ENCODE measurements at regions not wholly inside any gene's neighbourhood (a gene's known extent, or its start where the extent isn't known, plus 50 kb on each side); places are given as distances from the start of the nearest gene placed in this dataset.
"Not testable (repeated sequence)": the region's sequence is repeated elsewhere in the genome, so short reads cannot be mapped to it uniquely, and the experiment has no call there.

DNA sequence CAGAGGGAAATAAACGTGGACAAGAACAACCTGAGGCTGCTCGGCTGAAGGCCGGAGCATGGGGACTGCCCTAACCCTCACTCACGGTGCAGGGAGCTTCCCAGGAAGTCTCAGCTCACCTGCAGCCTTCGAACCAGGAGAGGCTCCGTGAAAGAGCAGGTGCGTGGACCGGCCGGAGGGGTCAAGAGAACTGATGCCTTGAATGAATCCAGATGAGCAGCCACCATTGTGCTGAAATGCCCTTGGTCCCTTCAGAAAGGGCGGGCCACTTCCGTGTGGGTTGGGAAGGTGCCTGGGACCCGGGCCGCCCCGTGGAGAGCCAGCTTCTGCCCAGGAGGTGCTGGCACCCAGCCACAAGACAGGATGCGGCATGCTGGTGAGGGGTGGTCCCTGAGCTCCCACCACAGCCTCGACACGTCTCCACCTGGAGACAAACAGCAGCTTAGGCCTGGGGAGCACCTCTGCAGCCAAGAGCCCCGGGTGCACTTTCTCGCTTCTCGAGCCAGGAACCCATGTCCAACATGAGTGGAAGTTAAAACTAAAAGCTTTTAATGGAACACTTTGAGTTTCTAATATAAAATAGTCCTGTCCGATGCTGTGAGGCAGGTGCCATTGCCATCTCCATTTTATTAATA is 83.5 kb downstream of the TTLL2 start:
- DNase-seq: no peak

DNA sequence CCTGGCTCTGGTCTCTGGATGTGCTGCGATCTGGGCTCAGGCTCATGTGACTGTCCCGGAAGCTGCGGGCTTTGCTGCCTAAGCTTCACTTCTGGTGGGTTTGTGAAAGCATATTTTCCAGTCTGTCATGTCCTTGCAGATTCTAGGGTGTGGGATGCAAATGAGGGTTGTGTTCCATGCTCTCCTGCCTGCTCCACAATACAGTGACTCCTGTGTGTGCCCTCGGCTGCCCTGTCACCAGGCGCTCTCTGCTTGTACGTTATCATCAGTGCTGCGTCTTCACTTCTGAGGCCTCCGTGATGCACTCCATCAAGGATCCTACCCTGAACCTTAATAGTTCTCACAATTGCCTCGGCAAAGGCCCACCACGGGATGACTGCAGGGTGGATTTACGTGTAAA is 84.2 kb downstream of the TTLL2 start:
- no peak for DNase-seq

DNA sequence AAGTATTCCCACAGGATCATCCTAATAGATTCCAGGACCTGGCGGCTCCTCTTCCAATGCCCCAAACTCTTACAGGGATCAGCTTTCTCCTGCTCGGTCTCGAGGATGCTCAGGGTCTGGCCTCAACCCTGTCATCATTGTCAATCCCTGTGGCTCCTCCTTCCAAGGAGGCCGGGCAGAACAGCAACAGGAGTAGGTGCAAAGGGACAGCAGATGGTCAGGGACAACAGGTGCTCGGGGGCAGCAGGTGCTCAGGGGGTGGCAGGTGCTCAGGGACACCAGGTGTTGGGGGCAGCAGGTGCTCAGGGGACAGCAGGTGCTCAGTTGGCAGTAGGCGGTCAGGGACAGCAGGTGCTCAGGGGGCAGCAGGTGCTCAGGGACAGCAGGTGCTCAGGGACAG is 84.8 kb downstream of the TTLL2 start:
- DNase-seq: no peak

DNA sequence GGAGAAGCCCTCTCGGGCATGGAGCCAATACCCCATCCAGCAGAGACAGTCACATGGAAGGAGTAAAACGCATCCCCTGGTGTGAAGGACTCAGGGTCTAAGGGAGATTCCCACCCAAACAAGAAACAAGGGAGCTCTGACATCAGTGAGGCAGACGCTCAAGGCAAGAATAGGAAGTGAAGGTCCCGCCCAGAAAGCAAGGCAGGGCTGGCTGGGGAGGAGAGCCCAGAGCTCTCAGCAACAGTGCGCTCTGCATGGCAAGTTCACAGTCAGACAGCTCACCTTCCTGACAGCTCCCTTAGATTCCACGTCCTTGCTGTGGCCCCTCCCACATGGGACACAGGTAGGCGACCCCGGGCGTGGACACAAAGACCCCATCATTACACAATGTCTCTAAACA is 85.6 kb downstream of the TTLL2 start:
- no peak for DNase-seq

DNA sequence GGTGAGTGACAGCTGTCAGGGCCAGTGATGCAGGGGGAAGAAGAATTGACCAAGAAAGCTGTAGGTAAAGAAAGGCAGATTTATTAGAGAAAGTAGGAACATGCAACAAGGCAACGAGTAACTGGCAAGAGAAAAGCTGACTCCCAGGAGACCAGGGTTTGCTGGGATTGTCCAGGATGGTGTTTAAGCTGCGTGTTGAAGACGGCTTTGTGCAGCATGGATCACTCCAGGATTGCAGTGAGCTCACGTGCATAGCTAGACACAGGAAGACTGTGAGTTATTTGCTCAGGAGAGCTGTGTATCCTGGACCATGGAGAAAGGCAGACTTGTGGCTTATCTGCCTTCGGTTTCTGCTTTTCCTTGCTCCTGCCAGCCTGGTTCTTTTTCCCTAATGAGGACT is 87.6 kb downstream of the TTLL2 start:
- no peak for DNase-seq

DNA sequence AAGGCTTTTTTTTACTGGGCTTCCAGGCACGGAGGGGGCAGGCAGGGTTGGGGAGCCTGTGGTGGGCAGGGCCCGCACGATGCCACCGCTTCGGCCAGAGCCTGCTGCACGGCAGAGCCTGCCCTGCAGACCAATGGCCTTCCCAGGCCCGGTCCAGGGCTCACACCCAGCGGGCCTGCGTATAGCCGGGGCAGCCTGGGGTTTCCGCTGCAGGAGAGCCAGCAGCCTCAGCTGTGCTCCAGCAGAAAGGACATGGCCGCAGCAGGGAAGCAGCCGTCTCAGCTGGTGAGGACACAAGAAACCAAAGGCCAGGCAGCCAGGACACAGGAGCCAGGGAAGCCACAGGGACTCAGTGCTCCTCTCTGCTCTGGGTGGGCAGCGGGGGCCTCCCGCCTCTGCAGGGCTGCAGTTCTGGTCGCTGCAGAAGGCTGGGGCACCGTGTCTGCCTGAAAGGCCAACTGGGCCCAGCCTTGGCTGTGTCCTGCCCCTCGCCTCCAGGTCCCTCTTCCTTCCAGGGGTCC is 90.6 kb downstream of the TTLL2 start:
- no peak for DNase-seq

DNA sequence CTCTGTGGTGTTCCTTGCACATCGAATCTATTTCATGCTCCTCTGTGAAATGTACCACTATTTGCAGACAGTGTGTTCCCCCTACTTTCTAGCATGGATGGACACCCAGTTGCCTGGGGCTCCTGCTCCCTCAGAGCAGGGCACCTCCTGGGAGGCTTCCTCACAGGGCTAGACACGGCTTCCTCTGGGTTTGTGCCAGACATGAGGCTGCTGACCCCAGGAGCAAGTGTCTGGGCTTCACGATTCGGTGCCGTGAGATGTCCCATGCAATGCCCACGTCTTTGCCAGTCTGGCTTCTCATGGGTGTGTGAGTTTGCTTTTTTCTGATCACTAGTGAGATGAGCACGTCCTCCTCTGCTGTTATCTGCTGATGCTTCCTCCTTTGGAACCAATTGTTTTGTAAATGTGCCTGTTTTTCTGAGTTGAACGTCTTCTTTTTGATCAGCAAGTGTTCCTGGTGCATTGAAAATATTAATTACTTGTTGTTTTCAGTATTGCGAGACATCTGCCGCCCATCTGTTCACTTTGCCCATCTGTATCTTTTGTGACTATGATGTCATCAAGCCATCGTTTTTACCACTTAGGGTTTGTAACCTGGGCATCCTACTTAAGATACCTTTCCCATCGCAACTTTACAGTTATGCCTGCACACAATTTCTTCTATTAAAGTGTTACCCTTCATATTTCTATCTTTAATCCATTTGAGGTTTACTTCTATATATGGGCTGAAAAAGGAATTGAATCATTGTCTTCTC is 92.0 kb downstream of the TTLL2 start:
- DNase-seq: no peak

DNA sequence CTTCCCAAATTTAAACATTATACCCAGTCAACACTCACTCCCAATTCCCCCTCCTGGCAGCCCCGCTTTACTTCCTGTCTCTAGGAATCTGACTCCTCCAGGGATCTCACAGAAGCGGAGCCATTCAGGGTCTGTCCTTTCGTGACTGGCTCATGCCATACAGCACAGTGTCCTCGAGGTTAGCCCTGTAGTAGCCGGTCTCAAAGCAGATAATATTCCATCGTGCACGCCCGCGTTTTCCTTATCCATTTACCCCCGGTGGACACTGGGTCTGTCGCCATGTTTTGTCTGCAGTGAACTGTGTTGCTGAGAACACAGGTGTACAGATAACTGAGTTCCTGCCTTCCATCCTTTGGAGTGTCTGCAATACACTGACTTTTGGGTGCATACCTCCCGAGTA is 95.3 kb downstream of the TTLL2 start:
- no peak for DNase-seq

DNA sequence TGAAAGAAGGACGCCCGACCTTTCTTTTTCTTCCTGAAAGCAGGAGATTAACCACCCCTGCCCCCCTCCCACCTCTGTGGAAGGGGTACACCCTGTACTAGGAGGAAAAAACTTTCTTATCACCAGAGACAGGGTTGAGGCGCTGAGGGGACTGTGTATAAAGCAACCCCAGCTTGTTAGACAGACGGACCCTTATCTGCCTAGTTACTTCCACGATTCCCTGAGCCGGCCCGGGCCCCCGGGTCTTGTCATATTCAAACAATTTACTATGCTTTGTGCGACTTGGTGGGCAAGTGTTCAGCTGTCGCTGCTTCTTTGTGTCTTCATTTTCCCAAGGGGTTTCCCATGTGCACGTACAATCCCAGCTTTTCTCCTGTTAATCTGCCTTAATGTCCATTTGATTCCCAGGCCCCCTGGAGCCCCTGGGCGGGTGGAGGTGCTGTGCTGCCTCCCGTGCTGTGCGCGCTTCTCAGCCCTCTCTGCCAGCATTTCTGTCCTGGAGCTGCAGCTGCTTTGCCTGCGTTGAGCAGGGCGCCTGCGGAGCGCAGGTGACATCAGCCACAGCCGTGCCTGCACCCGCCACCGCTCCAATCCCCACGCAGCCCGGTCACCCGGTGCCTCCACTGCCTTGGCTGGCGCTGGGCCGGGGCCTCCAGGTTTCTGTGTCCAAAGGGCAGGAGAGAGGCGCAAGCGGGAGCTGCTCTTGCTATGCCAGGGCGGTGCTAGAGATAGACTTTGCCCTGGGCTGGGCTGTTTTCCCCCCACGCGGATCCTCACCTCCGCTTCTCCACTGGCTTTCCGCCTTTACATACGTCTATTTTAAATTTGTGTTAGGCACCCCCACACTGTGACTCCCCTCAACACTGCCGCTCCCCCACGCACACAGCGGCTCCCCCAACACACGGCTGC is 96.2 kb downstream of the TTLL2 start:
- no peak for DNase-seq

DNA sequence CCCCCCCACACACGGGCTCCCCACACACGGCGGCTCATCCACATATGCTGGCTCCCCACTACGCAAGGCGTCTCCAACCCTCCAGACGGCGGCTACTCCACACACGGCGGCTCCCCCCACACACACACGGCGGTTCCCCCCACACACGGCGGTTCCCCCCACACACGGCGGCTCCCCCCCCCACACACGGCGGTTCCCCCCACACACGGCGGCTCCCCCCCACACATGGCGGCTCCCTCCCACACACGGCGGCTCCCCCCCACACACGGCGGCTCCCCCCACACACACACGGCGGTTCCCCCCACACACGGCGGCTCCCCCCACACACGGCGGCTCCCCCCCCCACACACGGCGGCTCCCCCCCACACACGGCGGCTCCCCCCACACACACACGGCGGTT is 97.1 kb downstream of the TTLL2 start:
- DNase-seq: not testable (repeated sequence)

DNA sequence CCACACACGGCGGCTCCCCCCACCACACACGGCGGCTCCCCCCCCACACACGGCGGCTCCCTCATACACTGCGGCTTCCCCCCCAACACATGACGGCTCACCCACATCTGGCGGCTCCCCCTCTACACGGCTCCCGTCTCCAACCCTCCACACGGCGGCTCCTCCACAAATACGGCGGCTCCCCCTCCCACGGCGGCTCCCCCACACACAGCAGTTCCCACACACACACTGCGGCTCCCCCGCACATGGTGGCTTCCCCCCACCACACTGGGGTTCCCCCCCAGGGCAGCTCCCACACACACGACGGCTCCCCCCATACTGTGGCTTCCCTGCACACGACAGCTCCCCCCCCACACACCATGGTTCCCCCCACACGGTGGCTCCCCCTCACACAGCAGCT is 98.0 kb downstream of the TTLL2 start:
- no peak for DNase-seq

DNA sequence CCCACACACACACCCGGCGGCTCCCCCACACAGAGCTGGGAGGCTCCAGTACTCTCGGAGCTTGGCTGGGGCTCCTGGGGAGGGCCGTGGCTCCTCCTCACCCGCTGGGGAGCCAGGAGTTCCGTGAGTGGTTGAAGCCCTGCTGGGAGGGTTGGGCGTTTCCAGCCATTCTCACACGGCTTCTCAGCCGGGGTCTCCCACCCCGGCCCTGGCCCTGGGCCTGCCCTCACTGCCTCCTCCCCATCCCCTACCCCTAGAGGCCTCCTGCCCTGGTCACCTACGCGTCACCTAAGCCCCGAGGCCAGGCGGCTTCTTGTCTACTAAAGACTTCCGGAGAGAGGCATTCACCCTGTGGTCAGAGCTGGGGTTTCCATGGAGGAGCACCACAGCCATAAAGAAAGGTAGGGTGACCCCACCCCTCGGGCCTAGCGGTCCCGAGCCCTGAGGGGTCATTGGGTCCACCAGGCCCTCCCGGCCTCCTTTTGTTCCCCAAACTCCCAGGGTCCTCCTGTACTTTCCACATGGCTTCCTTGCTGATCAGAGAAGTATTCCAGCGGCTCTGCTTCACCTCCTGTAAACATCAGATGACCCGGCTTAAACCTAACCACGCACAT is 99.3 kb downstream of the TTLL2 start:
- DNase-seq: no peak

DNA sequence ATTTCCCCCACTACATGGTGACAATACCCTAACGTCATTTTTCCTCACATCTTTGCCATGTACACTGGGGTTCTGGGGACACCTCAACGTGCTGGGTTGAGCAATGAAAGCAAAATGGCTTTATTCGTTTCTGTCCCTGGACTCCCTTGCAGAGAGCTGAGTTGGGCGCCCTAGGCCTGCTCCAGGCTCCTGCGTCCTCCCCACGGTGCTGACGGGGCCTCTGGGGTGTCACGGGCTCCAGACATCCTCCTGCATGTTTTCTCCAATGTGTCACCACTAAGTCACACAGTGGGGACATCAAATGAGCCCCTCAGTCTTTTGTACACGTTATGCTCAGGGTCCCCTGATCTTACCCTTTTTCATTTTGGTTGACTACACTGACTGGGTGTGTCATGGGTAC is 99.8 kb downstream of the TTLL2 start:
- DNase-seq: no peak

DNA sequence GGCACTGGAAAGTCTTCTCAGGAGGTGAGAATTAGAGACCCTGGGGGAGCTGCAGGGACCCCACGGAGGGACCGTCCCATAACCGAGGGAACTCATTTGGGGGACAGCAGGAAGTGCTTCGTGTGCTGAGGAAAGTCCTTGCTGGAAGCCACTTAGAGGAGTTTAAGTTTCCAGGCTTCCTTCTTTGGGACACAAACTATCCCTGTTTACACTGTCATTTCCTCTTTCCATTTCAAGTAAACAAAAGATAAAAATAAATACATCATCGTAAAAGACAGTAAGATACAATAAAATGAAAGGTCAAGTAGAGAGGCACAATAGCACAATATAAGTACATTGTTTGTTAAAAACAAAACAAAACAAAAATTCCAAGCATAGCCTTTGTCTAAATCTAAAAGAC is 101.2 kb downstream of the TTLL2 start:
- no peak for DNase-seq

DNA sequence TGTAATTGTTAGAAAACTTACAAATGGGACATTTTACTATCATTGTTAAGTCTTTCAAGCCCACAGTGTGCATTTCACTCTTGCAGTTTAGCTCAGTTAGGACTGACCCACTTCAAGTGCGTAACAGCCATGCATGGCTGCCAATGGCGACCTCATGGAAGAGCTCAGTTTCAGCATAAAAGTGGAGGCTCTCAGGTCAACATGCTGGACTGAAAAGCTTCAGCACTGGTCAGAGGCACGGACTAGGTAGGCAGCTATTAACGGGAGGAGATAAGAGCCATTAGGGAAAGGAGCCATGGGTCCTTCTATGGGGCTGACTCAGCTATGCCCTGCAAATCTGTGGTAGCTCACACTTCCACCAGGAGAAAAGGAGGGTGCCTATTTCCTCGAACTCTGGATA is 101.8 kb downstream of the TTLL2 start:
- DNase-seq: no peak

DNA sequence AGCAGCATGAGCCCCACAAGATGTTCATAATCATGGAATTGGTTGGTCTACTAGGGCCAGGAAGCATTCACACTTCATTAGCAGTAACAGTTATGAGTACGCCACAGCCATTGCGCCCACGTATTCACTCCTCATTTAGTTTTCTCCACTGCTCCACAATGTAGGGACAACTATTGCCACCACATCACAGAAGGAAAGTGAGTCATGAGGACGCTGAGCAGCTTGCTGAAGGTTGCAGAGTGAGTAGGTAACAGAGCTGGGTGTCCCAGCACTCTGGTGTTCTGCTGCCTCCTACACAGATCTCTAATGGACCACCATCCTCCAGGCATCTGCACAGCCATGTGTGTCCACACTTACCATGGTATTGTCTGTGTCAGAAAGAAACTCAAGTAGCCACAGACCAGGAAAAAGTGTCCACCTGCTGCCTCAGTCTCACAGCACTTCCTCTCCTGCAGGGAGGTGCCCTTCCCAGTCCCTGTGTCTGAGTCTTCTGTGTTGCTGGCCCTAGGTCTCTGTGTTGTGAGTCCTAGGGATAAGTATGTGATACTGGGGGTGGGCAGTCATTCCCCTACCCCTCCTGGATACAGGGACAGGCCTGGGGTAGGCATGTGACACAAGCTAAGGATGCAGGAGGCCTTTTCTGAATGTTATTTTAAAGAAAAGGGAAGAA is 103.9 kb downstream of the TTLL2 start:
- DNase-seq: no peak

DNA sequence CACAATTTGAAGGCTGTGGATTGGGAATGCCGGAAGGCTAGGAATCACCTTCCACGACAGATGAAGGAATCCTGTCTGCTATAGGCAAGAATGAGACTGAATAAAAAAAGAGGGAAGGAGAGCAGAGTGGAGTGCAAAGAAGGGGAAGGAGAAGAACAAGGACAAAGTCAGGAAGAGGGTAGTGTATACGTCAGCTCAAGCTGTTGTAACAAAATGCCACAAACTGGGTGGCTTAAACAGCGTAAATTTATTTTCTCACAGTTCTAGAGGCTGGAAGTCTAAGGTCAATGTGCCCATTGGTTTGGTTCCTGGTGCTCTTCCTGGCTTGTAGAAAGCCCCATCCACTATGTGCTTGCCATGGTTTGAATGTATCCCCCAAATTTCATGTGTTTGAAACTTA is 104.5 kb downstream of the TTLL2 start:
- no peak for DNase-seq

DNA sequence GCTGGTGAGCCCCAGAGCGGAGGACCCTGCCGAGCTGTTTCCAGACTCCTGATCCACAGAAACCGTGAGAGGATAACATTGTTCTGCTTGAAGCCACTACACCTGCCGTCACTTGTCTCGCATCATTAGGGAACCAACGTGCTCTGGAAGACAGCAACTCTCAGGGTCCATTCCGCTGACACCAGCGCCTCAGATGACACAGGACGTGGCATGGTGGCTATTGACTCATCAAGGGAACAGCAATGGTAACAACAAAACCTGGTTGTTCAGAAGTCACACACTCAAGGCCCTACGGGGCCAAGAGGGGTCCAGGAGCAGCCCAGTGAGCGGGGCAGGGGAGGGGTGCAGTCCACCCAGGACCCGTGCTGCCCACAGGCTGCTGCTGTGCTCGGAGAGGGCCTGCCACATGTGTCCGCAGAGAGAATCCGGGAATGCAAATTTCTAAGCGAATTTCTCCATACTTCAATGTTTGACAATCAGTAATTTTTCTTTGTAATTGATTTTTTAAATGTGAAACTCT is 110.4 kb downstream of the TTLL2 start:
- no peak for DNase-seq

DNA sequence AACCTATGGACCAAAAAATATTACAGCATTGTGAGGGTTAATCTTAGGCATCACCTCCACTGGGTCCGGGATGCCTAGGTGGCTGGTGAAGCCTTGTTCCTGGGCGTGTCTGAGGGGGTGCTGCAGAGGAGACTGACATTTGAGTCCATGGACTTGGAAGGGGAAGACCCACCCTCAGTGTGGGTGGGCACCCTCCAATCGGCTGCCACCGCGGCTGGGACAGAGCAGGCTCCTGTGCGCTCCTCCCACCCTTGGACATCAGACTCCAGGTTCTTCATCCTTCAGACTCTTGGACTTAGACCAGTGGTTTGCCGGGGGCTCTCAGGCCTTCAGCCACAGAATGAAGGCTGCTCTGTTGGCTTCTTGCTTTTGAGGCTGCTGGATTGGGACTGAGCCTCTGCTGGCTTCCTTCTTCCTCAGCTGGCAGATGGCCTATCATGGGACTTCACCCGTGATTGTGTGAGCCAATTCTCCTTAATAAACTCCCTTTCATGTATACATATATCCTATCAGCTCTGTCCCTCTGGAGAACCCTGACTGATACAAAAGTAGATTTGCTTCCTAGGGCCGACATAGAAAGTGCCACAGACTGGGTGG is 113.1 kb downstream of the TTLL2 start:
- no peak for DNase-seq

DNA sequence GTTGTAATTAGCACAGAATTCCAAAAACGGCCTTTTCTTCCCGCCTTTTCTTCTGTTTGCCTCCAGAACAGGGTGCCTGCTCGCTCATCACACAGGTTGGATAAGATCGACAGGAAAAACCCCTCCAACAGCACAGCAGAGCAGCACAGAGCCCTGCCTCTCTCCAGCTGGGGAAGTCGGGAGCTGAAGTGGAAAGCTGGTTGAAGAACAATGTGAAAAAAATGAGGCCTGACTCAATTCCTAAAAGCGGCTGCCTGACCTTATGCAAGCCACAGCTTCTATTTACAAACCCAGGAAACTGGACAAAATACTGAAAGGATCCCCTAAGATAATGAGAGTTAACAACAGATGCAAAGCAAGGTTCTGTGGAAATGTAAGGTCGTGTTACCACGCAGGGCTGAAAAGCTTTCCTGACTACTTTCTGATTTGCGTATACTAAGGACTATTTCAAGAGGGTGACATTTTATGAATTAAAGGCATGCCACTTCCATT is 116.9 kb downstream of the TTLL2 start:
- DNase-seq: no peak

DNA sequence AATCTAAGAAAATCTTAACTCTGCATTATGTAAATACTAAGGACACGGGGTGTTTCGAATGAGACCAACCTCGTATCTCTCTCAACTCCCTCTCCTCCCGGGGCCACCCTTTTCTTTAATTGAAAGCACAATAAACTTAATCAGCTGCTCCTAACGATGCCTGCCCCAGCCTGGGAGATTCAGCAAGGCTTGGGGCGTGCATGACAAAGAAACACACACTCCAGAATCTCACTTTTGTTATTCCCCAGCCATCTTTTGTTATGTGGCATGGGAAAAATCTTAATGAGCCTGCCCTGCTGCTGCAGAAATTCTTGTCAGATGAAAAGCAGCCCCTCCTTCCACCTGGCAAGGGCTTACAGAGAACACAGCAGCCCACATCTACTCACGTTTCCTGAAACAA is 117.4 kb downstream of the TTLL2 start:
- no peak for DNase-seq

Data from suppressor macrophage treated with lipopolysaccharide for 1 hour (primary cell).